ENCODE measurements at regions not wholly inside any gene's neighbourhood (a gene's known extent, or its start where the extent isn't known, plus 50 kb on each side); places are given as distances from the start of the nearest gene placed in this dataset.

DNA sequence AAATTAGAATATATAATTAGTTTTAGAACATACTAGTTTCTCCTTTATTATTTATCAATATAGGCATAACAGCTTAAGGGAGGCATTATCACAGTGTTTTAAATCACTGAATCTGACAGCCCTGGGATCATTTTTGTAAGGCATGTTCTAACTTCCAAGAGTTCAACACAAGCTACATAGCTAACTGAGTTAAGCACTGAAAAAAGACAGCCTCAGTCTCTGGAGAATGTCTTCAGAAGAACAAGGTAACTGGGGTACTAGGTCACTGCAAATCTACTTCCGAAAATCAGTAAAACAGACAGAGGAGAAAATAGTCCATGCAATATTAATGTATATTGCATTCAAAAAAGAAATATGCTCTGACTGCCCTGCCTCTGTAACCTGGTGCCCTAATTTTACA lies 502.1 kb downstream of the RFC3 start:
- 73% methylated on average over 1 of the region's 1 CpG for WGBS
- no peak overlapping the region for H3K27ac ChIP-seq (ENCODE audit: low read depth in 1 of 2, low read length in 2 of 2)
- DNase-seq (ENCODE audit: low spot score) = no peak
- H3K4me1 ChIP-seq (ENCODE audit: control insufficient read depth in 4 of 4, insufficient read depth in 4 of 4, low read length in 3 of 4) = no peaks in the 10 kb centered on the region
- no peak overlapping the region for H3K9ac ChIP-seq (ENCODE audit: low read depth in 1 of 2, low read length in 2 of 2)
- H3K27me3 ChIP-seq (ENCODE audit: control insufficient read depth in 4 of 4, insufficient read depth in 4 of 4, low read length in 3 of 4) = peaks cover 0 to 3% (median 0%) of the 10 kb centered on the region in 4 donors
- H3K36me3 ChIP-seq (ENCODE audit: control insufficient read depth in 4 of 4, insufficient read depth in 3 of 4, low read depth in 1 of 4, low read length in 3 of 4) = no peaks in the 10 kb centered on the region
- no peaks in the 10 kb centered on the region for H3K9me3 ChIP-seq (ENCODE audit: control insufficient read depth in 4 of 4, low read length in 3 of 4)
- H3K4me3 ChIP-seq (ENCODE audit: low read depth in 1 of 3, low read length in 3 of 3) = no peak overlapping the region
- TF ChIP-seq, protein P1, sequence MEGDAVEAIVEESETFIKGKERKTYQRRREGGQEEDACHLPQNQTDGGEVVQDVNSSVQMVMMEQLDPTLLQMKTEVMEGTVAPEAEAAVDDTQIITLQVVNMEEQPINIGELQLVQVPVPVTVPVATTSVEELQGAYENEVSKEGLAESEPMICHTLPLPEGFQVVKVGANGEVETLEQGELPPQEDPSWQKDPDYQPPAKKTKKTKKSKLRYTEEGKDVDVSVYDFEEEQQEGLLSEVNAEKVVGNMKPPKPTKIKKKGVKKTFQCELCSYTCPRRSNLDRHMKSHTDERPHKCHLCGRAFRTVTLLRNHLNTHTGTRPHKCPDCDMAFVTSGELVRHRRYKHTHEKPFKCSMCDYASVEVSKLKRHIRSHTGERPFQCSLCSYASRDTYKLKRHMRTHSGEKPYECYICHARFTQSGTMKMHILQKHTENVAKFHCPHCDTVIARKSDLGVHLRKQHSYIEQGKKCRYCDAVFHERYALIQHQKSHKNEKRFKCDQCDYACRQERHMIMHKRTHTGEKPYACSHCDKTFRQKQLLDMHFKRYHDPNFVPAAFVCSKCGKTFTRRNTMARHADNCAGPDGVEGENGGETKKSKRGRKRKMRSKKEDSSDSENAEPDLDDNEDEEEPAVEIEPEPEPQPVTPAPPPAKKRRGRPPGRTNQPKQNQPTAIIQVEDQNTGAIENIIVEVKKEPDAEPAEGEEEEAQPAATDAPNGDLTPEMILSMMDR (IDR thresholded peaks at IDR 0.05; ENCODE audit: low read depth, low read length, missing input control) = no peak
- TF ChIP-seq FOXA2 (IDR thresholded peaks at IDR 0.05) (no peak), YY1 (IDR thresholded peaks at IDR 0.05) (no peak), NR2F2 (IDR thresholded peaks at IDR 0.05) (no peak), JUND (IDR thresholded peaks at IDR 0.05) (no peak), GABPA (IDR thresholded peaks at IDR 0.05 in 1 of 2, conservative IDR thresholded peaks at IDR 0.05 in 1 of 2) (no peak), TAF1 (conservative IDR thresholded peaks at IDR 0.05) (no peak), HNF4G (IDR thresholded peaks at IDR 0.05) (no peak), RAD21 (IDR thresholded peaks at IDR 0.05) (no peak), RXRA (IDR thresholded peaks at IDR 0.05) (no peak), EGR1 (IDR thresholded peaks at IDR 0.05; ENCODE audit: low read depth in 2 of 2) (no peak), FOXA1 (IDR thresholded peaks at IDR 0.05) (no peak)
- TF ChIP-seq, protein P2, sequence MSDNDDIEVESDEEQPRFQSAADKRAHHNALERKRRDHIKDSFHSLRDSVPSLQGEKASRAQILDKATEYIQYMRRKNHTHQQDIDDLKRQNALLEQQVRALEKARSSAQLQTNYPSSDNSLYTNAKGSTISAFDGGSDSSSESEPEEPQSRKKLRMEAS (IDR thresholded peaks at IDR 0.05) = no peak

GRCh38 chr13:34322014-34322742 lies 504.2 kb downstream of the RFC3 start:
- no peaks in the 10 kb centered on the region for H3K36me3 ChIP-seq (ENCODE audit: control insufficient read depth in 4 of 4, insufficient read depth in 3 of 4, low read depth in 1 of 4, low read length in 3 of 4)
- no peaks in the 10 kb centered on the region for H3K4me1 ChIP-seq (ENCODE audit: control insufficient read depth in 4 of 4, insufficient read depth in 4 of 4, low read length in 3 of 4)
- 70% methylated on average over 9 of the region's 9 CpGs for WGBS
- H3K27ac ChIP-seq (ENCODE audit: low read depth in 1 of 2, low read length in 2 of 2) = no peak overlapping the region
- no peaks in the 10 kb centered on the region for H3K27me3 ChIP-seq (ENCODE audit: control insufficient read depth in 4 of 4, insufficient read depth in 4 of 4, low read length in 3 of 4)
- H3K9ac ChIP-seq (ENCODE audit: low read depth in 1 of 2, low read length in 2 of 2) = no peak overlapping the region
- no peak overlapping the region for H3K4me3 ChIP-seq (ENCODE audit: low read depth in 1 of 3, low read length in 3 of 3)
- H3K9me3 ChIP-seq (ENCODE audit: control insufficient read depth in 4 of 4, low read length in 3 of 4) = no peaks in the 10 kb centered on the region
- DNase-seq (ENCODE audit: low spot score) = no peak
- TF ChIP-seq GABPA (IDR thresholded peaks at IDR 0.05 in 1 of 2, conservative IDR thresholded peaks at IDR 0.05 in 1 of 2) (no peak), HNF4G (IDR thresholded peaks at IDR 0.05) (no peak)

GRCh38 chr13:34322743-34323074 lies 504.8 kb downstream of the RFC3 start:
- Histone ChIP-seq H3K4me3 (ENCODE audit: low read depth in 1 of 3, low read length in 3 of 3) (no peak overlapping the region), H3K27me3 (ENCODE audit: control insufficient read depth in 4 of 4, insufficient read depth in 4 of 4, low read length in 3 of 4) (no peaks in the 10 kb centered on the region), H3K27ac (ENCODE audit: low read depth in 1 of 2, low read length in 2 of 2) (no peak overlapping the region), H3K9me3 (ENCODE audit: control insufficient read depth in 4 of 4, low read length in 3 of 4) (no peaks in the 10 kb centered on the region), H3K36me3 (ENCODE audit: control insufficient read depth in 4 of 4, insufficient read depth in 3 of 4, low read depth in 1 of 4, low read length in 3 of 4) (no peaks in the 10 kb centered on the region), H3K4me1 (ENCODE audit: control insufficient read depth in 4 of 4, insufficient read depth in 4 of 4, low read length in 3 of 4) (no peaks in the 10 kb centered on the region), H3K9ac (ENCODE audit: low read depth in 1 of 2, low read length in 2 of 2) (no peak overlapping the region)
- no peak for DNase-seq (ENCODE audit: low spot score)
- 73% methylated on average over 3 of the region's 3 CpGs for WGBS
- TF ChIP-seq ATF3 (IDR thresholded peaks at IDR 0.05) (no peak), NR2F2 (IDR thresholded peaks at IDR 0.05) (no peak), EGR1 (IDR thresholded peaks at IDR 0.05; ENCODE audit: low read depth in 2 of 2) (no peak), FOXA1 (IDR thresholded peaks at IDR 0.05) (no peak), REST (IDR thresholded peaks at IDR 0.05) (no peak), FOXA2 (IDR thresholded peaks at IDR 0.05) (no peak), YY1 (IDR thresholded peaks at IDR 0.05) (no peak), TAF1 (conservative IDR thresholded peaks at IDR 0.05) (no peak), HNF4G (IDR thresholded peaks at IDR 0.05) (no peak), HNF4A (conservative IDR thresholded peaks at IDR 0.05) (no peak), RXRA (IDR thresholded peaks at IDR 0.05) (no peak)
- TF ChIP-seq, protein P2 (IDR thresholded peaks at IDR 0.05) = no peak
- TF ChIP-seq, protein P1 (IDR thresholded peaks at IDR 0.05; ENCODE audit: low read depth, low read length, missing input control) = no peak

Data from liver (tissue), 8 donors.